ENCODE measurements at regions not wholly inside any gene's neighbourhood (a gene's known extent, or its start where the extent isn't known, plus 50 kb on each side); places are given as distances from the start of the nearest gene placed in this dataset.

DNA sequence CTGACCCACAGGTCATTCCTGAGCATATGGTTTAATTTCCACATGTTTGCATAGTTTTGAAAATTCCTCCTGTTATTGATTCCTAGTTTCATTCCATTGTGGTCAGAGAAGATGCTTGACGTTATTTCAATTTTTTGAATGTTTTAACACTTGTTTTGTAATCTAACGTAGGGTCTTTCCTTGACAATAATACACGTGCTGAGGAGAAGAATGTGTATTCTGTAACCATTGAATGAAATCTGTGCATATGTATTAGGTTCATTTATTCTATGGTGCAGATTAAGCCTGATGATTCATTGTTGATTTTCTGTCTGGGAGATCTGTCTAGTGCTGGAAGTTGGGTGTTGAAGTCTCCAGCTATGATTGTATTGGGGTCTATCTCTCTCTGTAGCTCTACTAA is 486.4 kb upstream of the RPS6KA3 start:
- no peaks in the 10 kb centered on the region for H3K9me3 Mint-ChIP-seq (ENCODE audit: unreplicated experiment)
- no peak overlapping the region for H3K27ac Mint-ChIP-seq (ENCODE audit: unreplicated experiment)
- H3K36me3 Mint-ChIP-seq (ENCODE audit: unreplicated experiment) = no peaks in the 10 kb centered on the region
- no peak for DNase-seq
- TF ChIP-seq, protein P1, sequence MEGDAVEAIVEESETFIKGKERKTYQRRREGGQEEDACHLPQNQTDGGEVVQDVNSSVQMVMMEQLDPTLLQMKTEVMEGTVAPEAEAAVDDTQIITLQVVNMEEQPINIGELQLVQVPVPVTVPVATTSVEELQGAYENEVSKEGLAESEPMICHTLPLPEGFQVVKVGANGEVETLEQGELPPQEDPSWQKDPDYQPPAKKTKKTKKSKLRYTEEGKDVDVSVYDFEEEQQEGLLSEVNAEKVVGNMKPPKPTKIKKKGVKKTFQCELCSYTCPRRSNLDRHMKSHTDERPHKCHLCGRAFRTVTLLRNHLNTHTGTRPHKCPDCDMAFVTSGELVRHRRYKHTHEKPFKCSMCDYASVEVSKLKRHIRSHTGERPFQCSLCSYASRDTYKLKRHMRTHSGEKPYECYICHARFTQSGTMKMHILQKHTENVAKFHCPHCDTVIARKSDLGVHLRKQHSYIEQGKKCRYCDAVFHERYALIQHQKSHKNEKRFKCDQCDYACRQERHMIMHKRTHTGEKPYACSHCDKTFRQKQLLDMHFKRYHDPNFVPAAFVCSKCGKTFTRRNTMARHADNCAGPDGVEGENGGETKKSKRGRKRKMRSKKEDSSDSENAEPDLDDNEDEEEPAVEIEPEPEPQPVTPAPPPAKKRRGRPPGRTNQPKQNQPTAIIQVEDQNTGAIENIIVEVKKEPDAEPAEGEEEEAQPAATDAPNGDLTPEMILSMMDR (IDR thresholded peaks at IDR 0.05; ENCODE audit: partially characterized antibody, unreplicated experiment) = no peak
- no peaks in the 10 kb centered on the region for H3K4me1 Mint-ChIP-seq (ENCODE audit: low read depth, unreplicated experiment)
- H3K4me3 Mint-ChIP-seq (ENCODE audit: unreplicated experiment) = no peak overlapping the region
- H3K27me3 Mint-ChIP-seq (ENCODE audit: unreplicated experiment) = no peaks in the 10 kb centered on the region

DNA sequence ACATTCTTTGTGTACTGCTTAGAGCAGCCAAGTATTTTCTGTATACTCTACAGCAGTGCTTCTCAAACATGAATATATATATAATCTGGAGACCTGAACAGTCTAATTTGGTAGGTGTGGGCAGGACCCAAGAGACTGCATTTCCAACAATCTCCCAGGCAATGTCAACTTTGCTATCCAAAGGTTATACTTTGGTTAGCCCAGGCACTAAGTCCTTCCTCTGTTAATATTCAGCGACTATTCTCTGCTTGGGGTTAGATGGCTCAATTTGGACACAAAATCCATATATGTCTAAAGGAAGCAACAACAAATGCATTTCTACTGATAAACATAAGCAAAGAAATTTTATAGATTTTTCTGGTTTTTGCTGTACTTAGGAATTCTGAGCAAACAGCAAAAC is 480.0 kb upstream of the RPS6KA3 start:
- TF ChIP-seq, protein P1 (IDR thresholded peaks at IDR 0.05; ENCODE audit: partially characterized antibody, unreplicated experiment) = no peak
- Mint-ChIP-seq H3K27ac (ENCODE audit: unreplicated experiment) (no peak overlapping the region), H3K4me3 (ENCODE audit: unreplicated experiment) (no peak overlapping the region)

DNA sequence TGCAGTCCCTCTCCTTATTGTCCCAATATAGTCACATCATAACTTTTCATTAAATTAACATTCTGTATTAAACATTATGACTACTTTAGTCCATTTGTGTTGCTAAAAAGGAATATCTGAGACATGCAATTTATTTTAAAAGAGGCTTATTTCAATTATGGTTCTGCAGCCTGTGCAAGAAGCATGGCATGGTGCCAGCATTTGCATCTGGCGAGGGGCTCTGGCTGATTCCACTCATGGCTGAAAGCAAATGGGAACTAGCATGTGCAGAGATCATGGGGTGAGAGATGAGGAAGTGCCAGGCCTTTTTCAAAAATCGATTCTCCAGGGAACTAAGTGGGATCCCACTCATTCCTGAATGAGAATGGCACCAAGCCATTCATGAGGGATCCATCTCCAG is 476.3 kb upstream of the RPS6KA3 start:
- H3K36me3 Mint-ChIP-seq (ENCODE audit: unreplicated experiment) = no peaks in the 10 kb centered on the region
- H3K27ac Mint-ChIP-seq (ENCODE audit: unreplicated experiment) = no peak overlapping the region
- H3K4me1 Mint-ChIP-seq (ENCODE audit: low read depth, unreplicated experiment) = no peaks in the 10 kb centered on the region
- no peaks in the 10 kb centered on the region for H3K9me3 Mint-ChIP-seq (ENCODE audit: unreplicated experiment)
- no peak overlapping the region for H3K4me3 Mint-ChIP-seq (ENCODE audit: unreplicated experiment)
- peaks cover 2% of the 10 kb centered on the region for H3K27me3 Mint-ChIP-seq (ENCODE audit: unreplicated experiment)
- TF ChIP-seq, protein P1 (IDR thresholded peaks at IDR 0.05; ENCODE audit: partially characterized antibody, unreplicated experiment) = no peak
- no peak for DNase-seq

More for the DNA sequence above, 480.0 kb upstream of the RPS6KA3 start:
- Mint-ChIP-seq H3K9me3 (ENCODE audit: unreplicated experiment) (no peaks in the 10 kb centered on the region), H3K4me1 (ENCODE audit: low read depth, unreplicated experiment) (no peaks in the 10 kb centered on the region), H3K36me3 (ENCODE audit: unreplicated experiment) (no peaks in the 10 kb centered on the region), H3K27me3 (ENCODE audit: unreplicated experiment) (peaks cover 2% of the 10 kb centered on the region)
- no peak for DNase-seq

DNA sequence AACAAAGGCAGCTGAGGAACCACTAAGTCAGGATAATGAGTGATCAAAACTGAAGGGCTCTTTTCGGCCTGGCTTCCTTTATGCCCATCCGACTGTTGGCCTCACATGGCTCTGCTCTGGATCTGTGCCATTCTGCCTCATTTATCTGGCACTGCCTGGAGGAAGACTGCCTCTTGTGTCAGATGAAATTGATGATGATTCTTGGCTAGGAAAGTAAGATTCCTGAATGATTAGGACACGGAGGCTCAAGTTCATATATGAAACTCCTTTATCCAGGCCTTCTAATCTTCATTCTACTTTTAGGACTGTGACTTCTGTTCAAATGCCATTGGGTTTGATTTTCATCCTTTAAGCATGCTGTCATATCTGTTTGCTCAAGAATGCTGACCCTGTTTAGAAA is 475.4 kb upstream of the RPS6KA3 start:
- TF ChIP-seq, protein P1 (IDR thresholded peaks at IDR 0.05; ENCODE audit: partially characterized antibody, unreplicated experiment) = no peak
- Mint-ChIP-seq H3K36me3 (ENCODE audit: unreplicated experiment) (no peaks in the 10 kb centered on the region), H3K4me3 (ENCODE audit: unreplicated experiment) (no peak overlapping the region), H3K27ac (ENCODE audit: unreplicated experiment) (no peak overlapping the region), H3K9me3 (ENCODE audit: unreplicated experiment) (no peaks in the 10 kb centered on the region), H3K27me3 (ENCODE audit: unreplicated experiment) (peaks cover 2% of the 10 kb centered on the region), H3K4me1 (ENCODE audit: low read depth, unreplicated experiment) (no peaks in the 10 kb centered on the region)
- DNase-seq = no peak

DNA sequence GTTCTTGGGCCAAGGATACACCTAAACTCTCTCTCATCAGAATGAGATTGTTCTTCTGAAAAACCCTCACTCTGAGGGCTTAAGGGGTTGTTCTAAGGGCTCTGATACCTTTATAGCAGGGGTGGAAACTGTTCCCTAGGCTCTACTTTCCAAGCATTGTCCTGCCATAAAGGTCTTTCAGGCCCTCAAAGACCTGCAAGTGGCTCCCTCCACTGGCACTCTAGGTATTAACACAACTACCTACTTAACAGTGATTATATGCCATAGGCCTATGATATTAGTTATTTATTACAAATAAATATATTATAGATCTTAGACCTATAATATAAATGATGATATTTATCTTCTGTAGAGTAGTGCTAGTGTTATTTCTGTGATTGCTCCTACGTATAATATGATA is 473.7 kb upstream of the RPS6KA3 start:
- Mint-ChIP-seq H3K27ac (ENCODE audit: unreplicated experiment) (no peak overlapping the region), H3K27me3 (ENCODE audit: unreplicated experiment) (peaks cover 2% of the 10 kb centered on the region), H3K4me1 (ENCODE audit: low read depth, unreplicated experiment) (no peaks in the 10 kb centered on the region), H3K9me3 (ENCODE audit: unreplicated experiment) (no peaks in the 10 kb centered on the region), H3K4me3 (ENCODE audit: unreplicated experiment) (no peak overlapping the region), H3K36me3 (ENCODE audit: unreplicated experiment) (no peaks in the 10 kb centered on the region)
- no peak for DNase-seq
- TF ChIP-seq, protein P1 (IDR thresholded peaks at IDR 0.05; ENCODE audit: partially characterized antibody, unreplicated experiment) = no peak
